Left ventricle myocardium inferior (tissue), 1 donor: ENCODE measurements at regions not wholly inside any gene's neighbourhood (a gene's known extent, or its start where the extent isn't known, plus 50 kb on each side); places are given as distances from the start of the nearest gene placed in this dataset.

Source experiments
- DNase-seq: peaks from one replicate; pipeline ENCODE4 v3.0.0-alpha.2; 2020
- H3K27ac ChIP-seq: fragments of 200-600 bp; replicated peaks from 2 replicates; pipeline ENCODE4 v1.8.0; 2021
- H3K27me3 ChIP-seq: fragments of 200-600 bp; 2 replicates; pipeline ENCODE4 v1.8.0; 2021; ENCODE audit warnings: low read depth
- H3K36me3 ChIP-seq: fragments of 200-600 bp; 2 replicates; pipeline ENCODE4 v1.8.0; 2021
- H3K4me1 ChIP-seq: fragments of 200-600 bp; 2 replicates; pipeline ENCODE4 v1.8.0; 2021
- H3K4me3 ChIP-seq: fragments of 200-600 bp; 2 replicates; pipeline ENCODE4 v1.8.0; 2021; ENCODE audit warnings: mild to moderate bottlenecking, moderate library complexity
- H3K9me3 ChIP-seq: fragments of 200-600 bp; replicated peaks from 2 replicates; pipeline ENCODE4 v1.8.0; 2021
- CTCF ChIP-seq: fragments of 200-600 bp; IDR thresholded peaks from 2 replicates; pipeline ENCODE4 v1.8.0; 2021; ENCODE audit warnings: antibody characterized with exemption, mild to moderate bottlenecking, borderline replicate concordance
- intact Hi-C: fragments of 100-400 bp; cut with micrococcal nuclease; formaldehyde crosslinking; loops from one replicate; pipeline ENCODE4 v1.11.0; 2022
- donor health status: DM: no; HTN: yes; CAD: no; lungs with severe emphysema.

GRCh38 chr3:28188686-28189085 lies 52.7 kb upstream of the CMC1 start:
- Histone ChIP-seq H3K36me3 (no peaks in the 10 kb centered on the region), H3K4me3 (no peak overlapping the region), H3K9me3 (no peaks in the 10 kb centered on the region), H3K27ac (no peak overlapping the region), H3K27me3 (no peaks in the 10 kb centered on the region), H3K4me1 (no peaks in the 10 kb centered on the region)
- DNase-seq, result no peak
- intact Hi-C loops, result no loop called here
- TF ChIP-seq CTCF, result no peak

GRCh38 chr3:28191363-28191762 lies 50.1 kb upstream of the CMC1 start:
- no peaks in the 10 kb centered on the region for H3K36me3 ChIP-seq
- no peak for DNase-seq
- no peak for TF ChIP-seq CTCF
- no peaks in the 10 kb centered on the region for H3K9me3 ChIP-seq
- no peaks in the 10 kb centered on the region for H3K4me1 ChIP-seq
- no peaks in the 10 kb centered on the region for H3K27me3 ChIP-seq
- intact Hi-C loops, result no loop called here
- no peak overlapping the region for H3K4me3 ChIP-seq
- no peak overlapping the region for H3K27ac ChIP-seq
